NCI-H774 (cell line): ENCODE measurements at regions not wholly inside any gene's neighbourhood (a gene's known extent, or its start where the extent isn't known, plus 50 kb on each side); places are given as distances from the start of the nearest gene placed in this dataset.
"Not testable (repeated sequence)": the region's sequence is repeated elsewhere in the genome, so short reads cannot be mapped to it uniquely, and the experiment has no call there.

ENCODE experiments used
- DNase-seq: peaks from one replicate; lab custom pipeline; 2025; lab: John Stamatoyannopoulos, UW

DNA sequence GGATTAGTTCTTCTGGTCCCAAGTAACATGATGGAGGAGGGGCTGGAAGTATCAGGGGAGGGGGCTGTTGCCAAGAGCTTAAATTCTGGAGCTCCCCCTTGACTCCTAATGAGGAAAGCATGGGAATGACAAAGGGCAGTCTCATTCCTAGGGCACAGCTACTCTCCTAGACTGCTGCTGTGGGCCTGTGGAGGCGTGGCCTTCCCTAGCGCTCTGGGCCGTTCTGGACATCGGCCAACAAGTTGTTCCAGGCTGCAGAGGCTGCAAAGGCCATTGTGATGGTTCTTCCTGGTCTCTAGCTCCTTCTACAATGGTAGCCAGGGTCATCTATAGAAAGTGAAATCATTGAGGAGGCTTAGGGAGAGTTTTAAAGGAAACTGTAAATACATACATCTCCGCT is 916.6 kb downstream of the DIAPH3 start:
- DNase-seq: no peak

DNA sequence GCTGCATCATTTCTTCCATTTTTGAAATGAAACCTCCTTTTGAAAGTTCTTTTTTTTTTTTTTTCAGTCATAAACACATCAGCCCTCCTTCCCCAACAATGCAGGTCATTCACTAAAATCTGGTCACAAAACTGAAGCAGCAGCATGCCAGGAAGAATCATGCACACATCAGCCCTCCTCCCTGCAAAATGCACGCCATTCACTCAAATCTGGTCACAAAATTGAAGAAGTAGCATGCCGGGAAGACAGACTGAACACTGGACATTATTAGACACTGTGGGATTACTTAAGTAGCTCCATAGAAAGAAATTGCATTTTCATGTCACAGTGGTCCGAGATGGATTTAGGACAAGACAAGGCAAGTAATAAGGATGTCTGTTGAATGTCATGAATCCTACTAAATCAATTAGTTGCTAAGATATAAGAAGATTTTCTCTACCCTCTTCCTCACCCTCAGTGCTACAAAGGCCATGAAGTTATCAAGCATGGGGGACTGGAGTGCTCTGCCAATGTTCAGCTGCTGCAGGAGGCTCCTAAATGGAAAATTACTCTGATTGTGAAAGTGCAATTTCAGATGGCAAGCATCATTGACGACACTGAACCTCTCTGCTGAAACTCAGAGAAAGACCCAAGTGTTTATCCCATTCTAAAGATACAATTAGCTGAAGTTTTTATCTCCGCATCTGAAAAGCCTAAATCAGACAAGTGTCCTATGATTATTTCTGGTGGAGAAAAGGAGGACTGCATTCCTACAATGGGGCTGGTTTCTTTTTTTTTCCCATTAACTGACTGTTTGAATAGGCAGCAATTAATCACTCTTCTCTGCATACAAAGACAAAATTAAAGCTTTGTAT is 913.2 kb downstream of the DIAPH3 start:
- no peak for DNase-seq

DNA sequence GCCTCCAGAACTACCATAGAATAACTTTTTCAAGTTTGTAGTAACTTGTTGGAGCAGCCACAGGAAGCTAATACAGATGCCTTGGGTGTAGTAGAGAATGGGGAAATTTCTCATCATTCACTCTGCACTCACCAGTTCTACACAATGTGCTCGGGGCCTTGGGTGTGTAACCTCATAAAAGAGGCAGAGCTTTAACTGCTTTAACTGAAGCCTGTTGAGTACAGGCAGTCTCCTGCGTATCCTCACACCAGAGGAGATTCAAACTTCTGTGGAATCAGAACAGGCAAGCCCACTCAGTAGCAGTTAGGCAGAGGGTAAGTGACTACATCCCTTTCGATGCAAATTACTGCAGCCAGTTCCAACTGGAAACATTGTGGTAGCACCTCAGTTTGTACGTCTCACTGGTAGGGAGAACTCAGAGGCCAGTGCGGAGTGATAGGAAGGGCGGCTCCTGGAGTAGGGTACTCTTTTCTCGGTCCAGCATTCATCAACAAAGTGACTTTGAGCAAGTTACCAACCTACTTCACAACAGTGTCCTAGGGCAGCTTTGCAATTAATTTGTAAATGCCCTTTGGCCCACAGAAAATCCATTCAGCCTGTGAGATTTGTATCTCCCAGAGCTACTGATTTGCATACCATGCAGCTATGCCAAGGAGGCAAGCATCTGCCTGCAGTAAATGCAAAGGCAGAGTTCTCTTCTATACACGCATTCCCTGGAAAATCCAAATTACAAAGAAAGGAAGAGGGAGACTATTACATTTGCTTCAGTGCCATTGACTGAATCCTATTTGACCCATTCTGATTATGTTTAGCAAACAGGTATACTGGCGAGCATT is 904.3 kb downstream of the DIAPH3 start:
- DNase-seq: no peak

DNA sequence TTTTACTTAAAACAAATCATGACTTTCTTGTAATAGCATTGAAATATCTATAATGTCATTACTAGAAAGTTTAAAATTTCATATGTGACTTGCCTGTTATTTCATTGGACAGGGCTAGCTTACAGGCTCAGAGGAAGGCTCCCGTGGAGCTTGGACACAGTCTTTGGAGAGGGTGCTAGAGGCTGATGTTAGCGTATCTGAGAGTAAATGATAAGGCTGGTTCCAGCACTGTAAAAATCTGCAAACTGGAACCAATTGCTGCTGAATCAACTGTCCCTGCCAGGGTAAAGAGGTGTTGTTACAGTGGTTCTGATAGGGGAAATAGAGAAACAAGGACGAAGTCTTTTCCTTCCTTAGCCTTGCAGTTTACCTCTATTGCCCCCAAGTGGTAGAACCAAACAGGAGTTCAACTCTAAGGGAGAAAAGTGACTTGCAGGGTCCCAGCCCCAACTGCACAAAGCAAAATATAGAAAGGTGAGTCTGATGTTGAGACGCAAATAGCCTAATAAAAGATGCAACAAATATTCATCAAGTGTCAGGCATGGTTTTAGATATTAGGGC is 901.7 kb downstream of the DIAPH3 start:
- no peak for DNase-seq

DNA sequence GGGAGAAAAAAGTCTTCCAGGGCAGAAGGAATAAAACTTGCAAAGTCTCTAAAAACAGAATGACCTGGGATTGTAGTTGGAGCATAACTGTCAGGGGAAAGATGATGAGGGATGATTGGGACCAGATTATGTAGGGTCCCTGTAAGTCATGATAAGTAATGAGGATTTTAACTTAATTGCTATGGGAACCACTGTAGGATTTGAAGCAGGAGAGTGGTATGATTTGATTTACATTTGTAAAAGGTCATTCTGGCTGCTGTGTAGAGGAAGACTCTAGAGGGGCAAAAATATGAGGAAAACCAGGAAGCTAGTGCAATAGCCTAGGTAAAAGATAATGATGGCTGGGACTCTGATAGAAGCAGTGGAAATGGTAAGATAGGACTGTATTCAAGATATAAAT is 900.2 kb downstream of the DIAPH3 start:
- DNase-seq: no peak

DNA sequence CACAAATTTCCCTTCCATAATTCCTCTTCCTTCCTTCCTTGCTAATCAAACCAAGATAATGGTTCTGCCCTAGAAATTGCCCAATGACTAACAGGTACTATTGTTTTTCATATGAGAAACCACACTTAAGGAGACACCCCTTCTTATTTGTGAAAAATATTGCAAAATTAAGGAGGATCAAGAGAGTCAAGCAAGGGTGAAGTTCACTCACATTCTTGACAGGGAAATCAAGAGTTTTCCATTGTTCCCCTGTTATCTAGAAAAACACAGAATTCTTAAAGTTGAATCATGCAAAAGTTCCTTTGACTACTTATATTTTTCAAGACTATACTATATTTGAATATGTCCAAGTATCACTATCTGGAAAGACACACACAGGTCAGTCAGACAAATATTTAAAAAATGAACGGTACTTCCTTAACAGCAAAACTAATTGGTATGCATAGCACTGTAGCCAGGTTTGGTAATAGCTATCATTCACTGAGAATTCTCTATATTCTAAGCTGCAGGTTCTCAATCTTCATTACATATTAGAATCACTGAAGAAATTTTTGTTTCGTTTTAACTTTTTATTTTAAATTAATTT is 897.2 kb downstream of the DIAPH3 start:
- no peak for DNase-seq

DNA sequence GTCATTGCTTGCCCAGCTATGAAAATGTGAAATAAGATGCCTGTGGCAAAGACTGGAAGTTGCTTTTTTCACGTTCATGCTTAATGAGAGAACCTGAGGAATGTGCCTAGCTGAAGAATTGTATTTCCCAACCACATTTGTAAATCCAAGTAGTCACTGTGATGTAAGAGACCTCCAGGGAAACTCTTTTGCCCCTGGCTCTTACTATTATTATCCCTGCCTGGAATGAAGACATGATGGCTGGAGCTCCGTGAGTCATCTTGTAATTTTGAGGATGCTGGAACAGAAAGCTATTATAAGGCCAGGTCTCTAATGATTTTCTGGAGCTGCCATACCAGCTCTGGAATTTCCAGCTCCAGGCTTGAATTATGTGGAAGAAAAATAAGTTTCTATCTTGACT is 894.3 kb downstream of the DIAPH3 start:
- no peak for DNase-seq

DNA sequence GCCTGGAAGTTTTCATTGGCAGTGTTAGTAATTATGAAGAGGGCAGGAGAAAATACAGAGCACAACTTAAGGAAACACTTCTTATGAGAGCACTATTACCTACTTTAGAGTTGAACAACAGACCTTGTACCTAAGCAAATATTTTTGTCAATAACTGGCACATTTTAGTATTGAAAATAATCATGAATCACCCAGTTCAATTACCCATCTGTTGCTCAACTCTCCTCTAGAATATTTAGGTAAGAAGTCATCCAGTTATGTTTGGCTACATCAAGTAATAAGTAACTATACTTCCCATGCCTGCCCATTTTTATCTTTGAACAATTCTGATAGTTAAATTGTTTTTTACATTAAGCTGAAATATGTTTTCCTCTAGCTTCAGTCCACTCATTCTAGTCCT is 893.4 kb downstream of the DIAPH3 start:
- DNase-seq: no peak

DNA sequence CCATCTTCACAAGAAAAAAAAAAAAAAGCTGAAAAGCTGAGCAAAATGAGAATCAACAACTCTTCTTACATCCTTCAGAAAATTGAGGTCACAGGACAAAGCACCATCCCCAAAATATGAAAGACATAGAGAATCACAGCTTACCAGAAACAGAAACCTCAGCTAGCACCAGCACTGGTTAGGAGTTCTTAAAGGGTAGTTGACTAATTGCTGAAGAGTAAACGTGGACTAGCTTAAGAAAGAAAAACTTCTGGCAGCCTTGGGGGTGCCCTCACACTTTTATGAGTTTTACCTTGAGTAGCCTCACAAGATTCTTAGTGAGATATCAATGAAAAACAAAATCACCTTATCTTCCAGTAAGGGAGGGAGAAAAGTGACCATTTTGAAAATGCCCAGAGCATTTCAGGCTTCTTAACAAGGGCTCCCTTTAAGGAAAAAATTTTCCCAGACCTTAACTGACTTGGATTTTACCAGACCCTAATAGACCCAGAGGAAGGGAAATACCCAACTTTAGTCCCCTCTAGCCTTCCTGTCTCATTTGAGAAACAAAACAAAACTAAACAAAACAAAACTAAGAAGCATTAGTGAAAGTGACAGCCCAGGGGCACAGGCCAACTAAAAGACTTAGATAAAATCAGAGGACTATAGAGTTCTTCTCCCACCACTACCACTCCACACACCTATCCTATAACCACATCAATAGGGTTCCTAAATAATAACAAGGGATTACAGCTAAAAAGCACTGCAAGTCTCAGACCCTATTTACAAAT is 888.6 kb downstream of the DIAPH3 start:
- no peak for DNase-seq

DNA sequence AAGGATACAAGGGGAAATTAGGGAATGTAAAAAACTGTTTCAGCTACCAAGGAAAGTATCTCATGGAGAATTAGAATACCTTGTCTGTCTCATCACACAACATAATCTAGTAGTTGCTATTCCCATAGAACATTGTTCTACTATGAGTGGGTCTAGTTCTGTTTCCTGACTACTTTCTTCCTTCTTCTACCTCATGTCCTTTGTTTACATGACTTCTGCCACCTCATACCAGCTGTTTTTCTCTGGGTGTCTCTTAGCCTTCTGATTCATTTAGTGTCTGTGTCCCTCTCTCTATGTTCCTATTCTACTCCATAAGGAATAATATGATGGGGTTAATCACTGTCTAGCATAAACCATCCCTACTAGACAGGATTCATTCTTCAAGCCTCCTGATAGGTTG is 887.3 kb downstream of the DIAPH3 start:
- DNase-seq: no peak

DNA sequence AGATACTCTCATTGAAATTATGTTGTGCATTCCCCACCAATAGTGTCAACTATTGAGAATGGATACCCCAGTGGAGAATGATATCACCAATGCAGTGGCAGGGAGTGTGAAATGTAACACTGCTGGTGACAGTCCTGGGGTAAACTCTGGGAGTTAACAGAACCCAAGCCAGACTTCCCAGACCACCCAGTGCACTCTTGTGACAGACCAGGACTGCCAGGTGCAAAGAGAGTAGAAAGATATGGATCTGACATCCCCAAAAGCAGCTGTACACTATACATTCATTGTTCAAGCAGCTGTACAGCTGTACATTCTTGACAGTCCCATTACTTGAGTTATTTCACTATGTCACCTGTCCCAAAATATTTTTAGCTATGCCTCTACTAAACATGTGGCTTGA is 886.6 kb downstream of the DIAPH3 start:
- DNase-seq: no peak

DNA sequence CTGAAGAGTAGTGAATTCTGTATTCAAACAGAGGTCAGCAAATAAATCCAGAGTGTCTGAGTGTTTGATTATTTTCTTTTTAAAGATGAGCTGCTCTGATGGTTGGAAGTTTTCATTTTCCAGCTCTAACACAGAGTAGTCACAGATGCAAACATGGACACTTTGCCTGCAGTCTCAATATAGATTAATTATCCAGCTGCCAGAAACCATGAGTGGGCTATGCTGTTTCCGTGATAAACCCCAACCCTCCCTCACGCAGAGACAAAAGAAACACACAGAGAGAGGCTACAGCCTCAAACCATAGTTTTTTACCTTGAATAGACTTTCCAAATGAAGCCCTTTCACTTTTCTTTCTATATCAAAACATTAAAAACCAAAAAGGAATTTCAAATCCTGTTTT is 884.7 kb downstream of the DIAPH3 start:
- DNase-seq: no peak

DNA sequence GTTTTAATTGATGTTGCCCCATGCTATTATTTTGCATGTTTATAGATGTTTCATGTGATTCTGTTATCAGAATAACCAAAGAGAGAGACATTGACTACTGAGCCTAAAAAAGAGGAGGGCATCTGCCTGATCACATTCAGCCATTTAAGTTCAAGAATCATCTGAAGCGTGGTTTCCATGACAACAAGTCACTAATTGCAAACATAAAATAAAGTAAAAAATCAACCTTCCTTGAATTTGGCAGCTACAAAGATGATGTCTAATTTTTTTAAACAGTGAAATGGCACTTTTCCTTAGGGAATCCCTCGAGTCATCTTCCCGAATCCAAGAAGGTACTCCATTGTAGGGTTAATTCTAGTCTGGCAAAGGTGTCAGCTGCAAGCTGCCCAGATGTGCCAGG is 884.2 kb downstream of the DIAPH3 start:
- DNase-seq: no peak

DNA sequence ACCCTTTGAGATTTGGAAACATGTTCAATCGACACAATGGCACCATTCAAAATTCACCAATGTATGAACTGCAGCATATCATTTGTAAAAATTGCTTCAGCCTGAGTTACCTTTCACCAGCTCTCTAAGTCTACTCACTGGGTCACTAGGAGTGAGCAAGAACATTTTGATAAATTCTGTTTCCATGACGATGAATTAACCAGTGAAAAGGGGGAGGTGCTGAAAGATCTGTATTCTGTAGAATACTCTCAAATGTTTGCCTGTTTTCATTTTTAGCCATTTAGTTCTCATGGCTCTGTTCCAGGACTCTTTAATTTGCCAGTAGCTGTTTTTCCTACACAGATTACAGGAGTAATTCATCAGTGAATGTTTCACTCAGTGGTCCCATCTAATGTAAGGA is 883.4 kb downstream of the DIAPH3 start:
- DNase-seq: peak; percentile 16

DNA sequence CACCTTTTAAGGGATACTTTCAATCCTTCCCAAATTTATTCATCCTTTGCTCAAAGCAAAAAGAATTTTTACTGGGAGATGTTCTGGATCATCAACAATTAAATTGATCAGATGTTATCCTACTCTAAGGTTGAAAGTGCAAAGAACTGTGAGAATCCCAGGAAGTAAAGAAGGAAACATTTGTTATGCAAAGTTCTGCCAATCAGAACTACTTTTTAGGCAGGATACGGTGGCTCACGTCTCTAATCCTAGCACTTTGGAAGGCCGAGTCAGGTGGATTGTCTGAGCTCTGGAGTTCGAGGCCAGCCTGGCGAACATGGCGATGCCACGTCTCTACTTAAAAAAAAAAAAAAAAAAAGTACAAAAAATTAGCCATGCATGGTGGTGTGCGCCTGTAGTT is 882.3 kb downstream of the DIAPH3 start:
- DNase-seq: no peak

DNA sequence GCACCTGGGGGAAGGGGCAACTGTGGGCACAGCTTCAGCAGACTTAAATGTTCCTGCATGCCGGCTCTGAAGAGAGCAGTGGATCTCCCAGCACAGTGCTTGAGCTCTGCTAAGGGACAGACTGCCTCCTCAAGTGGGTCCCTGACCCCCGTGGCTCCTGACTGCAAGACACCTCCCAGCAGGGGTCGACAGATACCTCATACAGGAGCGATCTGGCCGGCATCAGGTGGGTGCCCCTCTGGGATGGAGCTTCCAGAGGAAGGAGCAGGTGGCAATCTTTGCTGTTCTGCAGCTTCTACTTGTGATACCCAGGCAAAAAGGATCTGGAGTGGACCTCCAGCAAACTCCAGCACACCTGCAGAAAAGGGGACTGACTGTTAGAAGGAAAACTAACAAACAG is 871.5 kb downstream of the DIAPH3 start:
- DNase-seq: not testable (repeated sequence)

DNA sequence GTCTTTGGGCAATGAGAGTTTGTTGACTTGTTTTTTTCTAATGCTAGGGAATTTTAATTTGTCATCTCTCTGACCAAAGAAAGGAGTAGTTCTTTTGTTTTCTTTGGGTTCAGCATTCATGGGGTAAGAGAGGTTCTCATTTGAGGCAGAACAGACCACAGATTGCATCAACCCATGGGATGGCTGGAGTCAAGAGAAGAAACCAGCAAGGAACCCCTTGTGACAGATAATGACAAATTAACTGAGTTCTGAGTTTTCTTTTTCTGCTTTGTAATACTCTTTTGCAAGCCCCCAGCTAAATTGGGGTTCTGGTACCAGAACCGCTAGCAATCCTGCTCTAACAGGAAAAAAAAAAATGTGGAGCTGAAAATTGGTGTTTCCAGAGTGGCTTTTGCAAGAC is 864.1 kb downstream of the DIAPH3 start:
- DNase-seq: no peak

DNA sequence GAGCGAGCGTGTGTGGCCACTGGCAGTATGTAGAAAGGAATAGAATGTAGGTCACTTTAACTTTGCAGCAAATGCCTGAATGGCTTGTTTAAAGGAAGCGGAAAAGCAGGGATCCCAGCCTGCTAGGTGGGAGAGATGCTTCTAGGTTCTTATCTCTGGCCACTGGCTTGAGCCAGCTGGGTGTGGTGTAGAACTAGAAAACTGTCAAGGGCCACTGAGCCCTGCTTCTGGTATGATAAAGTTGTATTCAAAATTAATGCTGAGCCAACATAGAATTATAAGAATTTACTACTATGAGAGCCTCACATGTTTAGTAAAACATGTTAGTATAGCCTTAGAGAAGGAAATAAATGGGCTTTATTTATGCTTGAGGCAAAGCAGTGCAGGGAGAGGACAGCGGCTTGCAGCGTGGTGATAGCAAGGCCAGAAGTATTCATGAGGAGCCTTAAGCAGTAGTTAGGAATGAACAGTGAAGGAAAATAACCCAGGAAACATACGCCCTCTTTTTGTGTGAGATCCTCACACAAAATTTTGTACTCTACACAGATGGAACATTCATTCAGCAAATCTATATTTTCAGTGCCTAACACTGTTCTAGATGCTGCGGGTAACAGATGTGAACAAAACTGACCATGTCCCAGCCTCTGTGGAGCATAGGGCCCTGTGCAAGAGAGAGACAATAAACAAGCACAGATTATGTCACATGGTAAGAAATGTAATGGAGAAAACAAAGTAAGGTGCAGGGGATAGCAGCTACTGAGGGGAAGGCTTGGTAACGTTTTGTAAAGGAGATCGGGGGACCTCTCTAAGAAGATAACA is 863.2 kb downstream of the DIAPH3 start:
- DNase-seq: no peak

DNA sequence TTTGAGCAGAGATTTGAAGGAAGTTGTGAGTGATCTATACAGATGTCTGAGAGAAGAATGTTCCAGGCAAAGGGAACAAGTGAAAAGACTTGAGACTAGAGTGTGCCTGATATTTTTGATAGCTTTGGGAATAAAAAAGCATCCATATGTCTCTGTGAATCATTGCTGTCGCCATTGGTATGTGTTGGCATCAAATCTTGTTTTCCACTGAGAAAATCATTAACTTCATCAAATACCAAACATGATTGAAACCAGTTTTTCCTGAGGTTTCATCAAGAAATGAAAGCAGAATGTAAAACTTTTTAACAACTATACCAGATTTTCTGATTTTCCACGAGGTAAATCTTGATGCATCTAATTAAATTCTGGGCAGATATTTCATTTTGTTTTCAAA is 862.6 kb downstream of the DIAPH3 start:
- no peak for DNase-seq

DNA sequence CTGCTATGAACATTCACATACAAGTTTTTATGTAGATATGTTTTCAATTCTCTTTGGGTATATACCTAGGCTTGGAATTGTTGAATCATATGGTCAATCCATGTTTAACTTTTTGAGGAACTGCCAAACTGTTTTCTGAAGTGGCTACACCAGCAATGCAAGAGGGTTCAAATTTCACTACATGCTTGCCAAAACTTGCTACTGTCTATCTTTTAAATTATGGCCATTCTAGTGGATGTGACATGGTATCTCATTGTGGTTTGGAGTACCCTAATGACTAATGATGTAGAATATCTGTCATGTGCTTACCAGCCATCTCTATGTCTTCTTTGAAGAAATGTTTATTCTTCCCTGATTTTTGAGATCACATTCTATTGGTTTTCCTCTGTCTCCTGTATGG is 860.3 kb downstream of the DIAPH3 start:
- no peak for DNase-seq

DNA sequence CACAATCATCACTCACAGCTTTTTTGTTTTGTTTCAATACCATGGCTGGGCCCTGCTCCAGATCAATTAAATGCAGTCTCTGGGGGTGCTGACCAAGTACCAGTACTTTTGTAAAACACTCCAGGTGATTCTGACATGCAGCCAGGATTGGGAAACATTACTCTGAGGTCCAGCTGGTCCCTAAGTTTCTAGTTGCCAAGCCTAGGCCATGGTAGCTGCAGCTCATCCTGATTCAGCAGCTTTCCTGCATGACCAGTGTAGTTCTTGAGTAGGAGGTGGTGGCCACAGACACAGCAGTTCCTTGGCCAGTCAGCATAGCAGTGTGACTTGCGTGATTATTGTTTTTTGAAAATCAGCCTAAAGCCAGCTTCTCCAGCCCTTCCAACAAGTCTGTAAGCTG is 859.1 kb downstream of the DIAPH3 start:
- no peak for DNase-seq
